ENCODE measurements at regions not wholly inside any gene's neighbourhood (a gene's known extent, or its start where the extent isn't known, plus 50 kb on each side); places are given as distances from the start of the nearest gene placed in this dataset.

DNA sequence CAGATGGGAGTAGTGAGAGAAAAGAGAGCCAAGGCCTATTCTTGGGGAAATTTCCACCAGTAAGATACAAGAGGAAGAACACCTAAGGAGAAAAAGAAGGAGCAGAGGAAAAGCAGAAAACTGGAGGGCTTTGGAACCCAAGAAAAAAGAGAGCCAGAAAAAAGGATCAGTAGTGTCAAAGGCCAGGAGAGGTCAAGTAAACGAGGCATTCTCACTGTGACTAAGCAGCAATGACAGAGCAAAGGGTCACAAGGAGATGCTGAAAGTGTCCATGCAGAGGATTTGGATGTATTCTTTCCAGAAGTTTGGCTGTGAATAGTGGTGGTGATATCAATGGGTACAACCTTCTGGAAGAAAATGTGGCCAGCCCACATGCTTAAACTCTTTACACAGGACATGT, 109.5 kb downstream of the DYNAP start:
- Mint-ChIP-seq H3K27ac (no peak overlapping the region), H3K9me3 (no peaks in the 10 kb centered on the region), H3K36me3 (ENCODE audit: insufficient read depth in 2 of 2) (no peaks in the 10 kb centered on the region), H3K27me3 (ENCODE audit: low read depth) (peaks cover 6% of the 10 kb centered on the region), H3K4me1 (ENCODE audit: low read depth) (no peaks in the 10 kb centered on the region), H3K4me3 (no peak overlapping the region)
- ATAC-seq (replicated peaks in 1 of 2) (no peak), DNase-seq (no peak)

DNA sequence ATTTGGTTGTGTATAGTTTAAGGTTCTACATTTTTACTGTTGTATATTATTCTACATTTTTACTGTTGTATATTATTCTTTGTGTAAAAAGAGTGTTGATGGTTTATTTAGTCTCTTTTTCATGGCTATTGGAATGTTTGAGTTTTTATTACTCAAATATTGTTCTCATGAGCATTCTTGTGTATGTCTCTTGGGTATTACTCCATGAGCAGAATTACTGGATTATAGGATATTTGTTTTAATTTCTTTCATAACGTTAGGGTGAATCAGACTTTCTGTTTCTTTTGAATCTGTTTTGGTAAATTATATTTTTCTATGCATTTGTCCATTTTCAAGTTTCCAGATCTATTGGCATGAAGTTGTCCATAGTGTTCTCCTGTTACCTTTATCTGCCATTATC, 111.6 kb downstream of the DYNAP start:
- H3K36me3 Mint-ChIP-seq (ENCODE audit: insufficient read depth in 2 of 2), result peaks cover 0 to 2% of the 10 kb centered on the region in 2 donors
- H3K4me1 Mint-ChIP-seq (ENCODE audit: low read depth), result no peaks in the 10 kb centered on the region
- no peak for ATAC-seq (replicated peaks in 1 of 2)
- H3K9me3 Mint-ChIP-seq, result peaks cover 0 to 2% of the 10 kb centered on the region in 2 donors
- no peaks in the 10 kb centered on the region for H3K27me3 Mint-ChIP-seq (ENCODE audit: low read depth)
- no peak overlapping the region for H3K27ac Mint-ChIP-seq
- DNase-seq, result no peak
- no peak overlapping the region for H3K4me3 Mint-ChIP-seq

DNA sequence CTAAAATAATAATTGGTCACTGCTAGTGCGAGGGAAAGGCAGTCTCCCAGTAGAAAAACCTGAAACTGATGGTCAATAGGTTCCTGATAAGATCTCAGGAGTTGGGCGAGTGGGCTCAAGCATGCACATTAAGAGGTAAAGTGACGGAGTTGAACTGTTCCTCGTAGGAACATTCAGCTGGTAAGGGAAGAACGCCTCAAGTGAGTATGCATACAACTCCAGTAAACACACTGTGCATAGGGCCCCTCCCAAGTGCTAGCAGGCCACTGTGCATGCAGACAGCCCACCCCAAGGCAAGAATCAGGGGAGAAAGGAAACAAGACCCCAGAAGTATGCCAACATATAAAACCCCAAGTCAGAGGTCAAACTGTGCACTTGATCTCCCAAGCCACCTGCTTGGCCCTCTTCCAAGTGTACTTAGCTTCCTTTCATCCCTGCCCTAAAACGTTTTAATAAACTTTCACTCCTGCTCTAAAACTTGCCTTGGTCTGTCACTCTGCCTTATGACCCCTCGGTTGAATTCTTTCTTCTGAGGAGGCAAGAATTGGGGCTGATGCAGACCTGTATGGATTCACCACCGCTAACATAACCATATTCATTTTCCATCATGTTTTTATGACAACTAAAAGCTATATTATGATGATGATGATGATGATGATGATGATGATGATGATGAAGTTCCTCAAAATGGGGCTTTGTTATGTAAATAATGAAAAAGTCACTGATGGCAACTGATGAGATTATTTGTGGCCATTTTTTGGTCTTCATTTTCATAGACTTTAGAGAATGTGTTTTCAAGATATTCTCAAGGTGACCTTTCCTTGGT, 118.0 kb upstream of the RAB27B start:
- peaks cover 0 to 2% of the 10 kb centered on the region in 2 donors for H3K36me3 Mint-ChIP-seq (ENCODE audit: insufficient read depth in 2 of 2)
- H3K4me1 Mint-ChIP-seq (ENCODE audit: low read depth), result peaks cover 36% of the 10 kb centered on the region
- DNase-seq (no peak), ATAC-seq (replicated peaks in 1 of 2) (no peak)
- peaks cover 14% of the 10 kb centered on the region for H3K27me3 Mint-ChIP-seq (ENCODE audit: low read depth)
- H3K4me3 Mint-ChIP-seq, result no peak overlapping the region
- peaks cover 0 to 2% of the 10 kb centered on the region in 2 donors for H3K9me3 Mint-ChIP-seq
- no peak overlapping the region for H3K27ac Mint-ChIP-seq

DNA sequence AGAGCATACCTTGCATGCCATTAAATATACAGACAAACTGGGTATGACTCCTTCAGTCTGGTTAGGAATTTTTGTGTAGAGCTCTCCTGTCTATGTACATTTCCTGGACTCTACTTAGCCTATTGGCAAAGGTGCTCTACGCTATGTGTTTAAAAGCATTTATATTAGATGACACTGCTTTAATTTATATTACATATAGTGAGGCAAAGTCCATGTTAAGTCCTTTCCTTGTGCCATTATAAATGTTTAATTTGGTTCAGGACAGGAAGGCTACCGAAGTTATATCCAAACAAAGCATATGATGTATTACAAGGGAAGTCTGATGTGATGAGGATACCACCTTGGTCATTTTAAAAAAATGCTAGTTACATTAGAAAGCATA, 117.4 kb upstream of the RAB27B start:
- DNase-seq (no peak), ATAC-seq (replicated peaks in 1 of 2) (no peak)
- H3K27me3 Mint-ChIP-seq (ENCODE audit: low read depth), result peaks cover 20% of the 10 kb centered on the region
- H3K9me3 Mint-ChIP-seq, result peaks cover 0 to 2% of the 10 kb centered on the region in 2 donors
- H3K4me1 Mint-ChIP-seq (ENCODE audit: low read depth), result peaks cover 36% of the 10 kb centered on the region
- H3K36me3 Mint-ChIP-seq (ENCODE audit: insufficient read depth in 2 of 2), result peaks cover 0 to 2% of the 10 kb centered on the region in 2 donors
- H3K27ac Mint-ChIP-seq, result no peak overlapping the region
- H3K4me3 Mint-ChIP-seq, result no peak overlapping the region

DNA sequence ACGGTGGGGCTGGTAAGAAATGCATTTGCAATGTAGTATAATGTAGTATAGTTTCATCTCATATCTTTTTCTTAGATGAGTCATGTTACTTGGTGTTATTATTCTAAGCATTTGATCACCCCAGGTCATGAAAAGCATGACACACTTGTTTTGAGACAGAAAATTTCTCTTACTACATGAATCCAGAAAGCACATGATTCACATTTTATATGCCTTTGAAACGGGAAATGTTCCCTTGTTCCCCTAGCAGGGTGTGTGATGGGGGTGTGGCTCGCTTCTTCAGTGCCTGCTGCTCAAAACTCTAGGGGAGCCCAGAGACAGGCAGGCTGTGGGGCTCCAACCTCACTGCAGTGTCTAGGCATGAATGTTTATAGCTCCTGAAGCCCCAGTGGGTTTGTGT, 116.0 kb upstream of the RAB27B start:
- DNase-seq, result peak in 1 of 2 donors; percentile 36
- H3K27me3 Mint-ChIP-seq (ENCODE audit: low read depth), result peaks cover 30% of the 10 kb centered on the region
- H3K36me3 Mint-ChIP-seq (ENCODE audit: insufficient read depth in 2 of 2), result no peaks in the 10 kb centered on the region
- peaks cover 42% of the 10 kb centered on the region for H3K4me1 Mint-ChIP-seq (ENCODE audit: low read depth)
- no peak overlapping the region for H3K27ac Mint-ChIP-seq
- ATAC-seq (replicated peaks in 1 of 2), result peak; percentile 69 to 70
- peaks cover 0 to 2% of the 10 kb centered on the region in 2 donors for H3K9me3 Mint-ChIP-seq
- peak overlapping the region in 1 of 2 donors; percentile 15 for H3K4me3 Mint-ChIP-seq

DNA sequence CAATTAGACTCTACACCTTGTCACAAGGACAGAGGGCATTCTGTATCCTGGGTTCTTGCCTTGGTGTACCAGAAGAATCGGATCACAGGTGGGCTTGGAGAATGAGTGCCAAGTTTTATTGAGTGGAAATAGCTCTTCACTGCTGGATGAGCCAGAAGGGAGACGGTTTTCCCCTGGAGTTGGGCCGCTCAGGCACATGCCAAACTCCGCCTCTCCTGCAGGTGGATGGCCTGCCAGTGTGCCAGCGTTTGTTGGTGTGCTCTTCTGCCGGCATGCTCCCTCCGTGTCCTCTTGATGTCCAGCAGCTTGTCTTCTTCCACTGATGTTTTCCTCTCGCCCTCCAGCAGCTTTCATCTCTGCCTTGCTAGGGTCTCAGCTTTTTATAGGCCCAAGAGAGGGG, 115.5 kb upstream of the RAB27B start:
- DNase-seq, result no peak
- Mint-ChIP-seq H3K9me3 (no peaks in the 10 kb centered on the region), H3K27me3 (ENCODE audit: low read depth) (peaks cover 33% of the 10 kb centered on the region), H3K4me3 (peak overlapping the region in 1 of 2 donors; percentile 15), H3K36me3 (ENCODE audit: insufficient read depth in 2 of 2) (no peaks in the 10 kb centered on the region), H3K4me1 (ENCODE audit: low read depth) (peaks cover 47% of the 10 kb centered on the region), H3K27ac (no peak overlapping the region)
- no peak for ATAC-seq (replicated peaks in 1 of 2)

DNA sequence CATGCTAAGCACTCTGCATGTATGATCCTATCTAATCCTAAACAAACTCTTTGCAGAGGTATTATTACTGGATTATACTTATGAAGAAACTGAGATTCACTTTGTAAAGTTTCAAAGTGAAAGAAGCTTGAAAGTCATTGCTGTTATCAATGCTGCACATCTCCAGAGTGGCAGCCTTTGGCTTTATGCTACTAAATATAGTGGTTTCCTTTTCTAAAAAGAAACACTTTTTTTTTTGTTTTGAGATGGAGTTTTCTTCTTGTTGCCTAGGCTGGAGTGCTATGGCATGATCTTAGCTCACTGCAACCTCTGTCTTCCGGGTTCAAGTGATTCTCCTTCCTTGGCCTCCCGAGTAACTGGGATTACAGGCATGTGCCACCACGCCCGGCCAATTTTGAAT, 114.9 kb upstream of the RAB27B start:
- Mint-ChIP-seq H3K36me3 (ENCODE audit: insufficient read depth in 2 of 2) (no peaks in the 10 kb centered on the region), H3K9me3 (no peaks in the 10 kb centered on the region), H3K27me3 (ENCODE audit: low read depth) (peaks cover 29% of the 10 kb centered on the region), H3K27ac (no peak overlapping the region), H3K4me1 (ENCODE audit: low read depth) (peaks cover 52% of the 10 kb centered on the region), H3K4me3 (peak overlapping the region; percentile 11 to 17)
- no peak for DNase-seq
- peak; percentile 35 to 38 for ATAC-seq (replicated peaks in 1 of 2)

DNA sequence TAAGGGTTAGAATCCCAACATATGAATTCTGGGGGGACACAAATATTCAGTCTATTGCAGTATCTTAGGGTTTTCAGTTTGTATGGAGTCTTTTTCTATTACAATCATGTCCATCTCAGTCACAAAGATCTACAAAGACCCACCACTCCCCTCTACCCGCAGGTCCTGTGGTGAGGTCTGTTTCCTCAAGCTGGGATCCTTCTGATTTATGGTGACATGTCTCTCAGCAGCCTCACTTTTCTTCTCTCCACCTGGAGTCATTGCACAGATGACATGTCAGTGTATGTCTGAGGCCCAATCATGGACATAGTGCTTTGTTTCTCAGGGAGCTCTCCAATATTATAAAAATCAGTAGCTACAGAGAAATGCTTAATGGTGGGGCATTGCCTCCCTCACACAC, 113.4 kb upstream of the RAB27B start:
- peaks cover 26% of the 10 kb centered on the region for H3K27me3 Mint-ChIP-seq (ENCODE audit: low read depth)
- no peak for DNase-seq
- H3K4me1 Mint-ChIP-seq (ENCODE audit: low read depth), result peaks cover 57% of the 10 kb centered on the region
- H3K27ac Mint-ChIP-seq, result no peak overlapping the region
- ATAC-seq (replicated peaks in 1 of 2), result no peak
- no peak overlapping the region for H3K4me3 Mint-ChIP-seq
- no peaks in the 10 kb centered on the region for H3K36me3 Mint-ChIP-seq (ENCODE audit: insufficient read depth in 2 of 2)
- H3K9me3 Mint-ChIP-seq, result no peaks in the 10 kb centered on the region

DNA sequence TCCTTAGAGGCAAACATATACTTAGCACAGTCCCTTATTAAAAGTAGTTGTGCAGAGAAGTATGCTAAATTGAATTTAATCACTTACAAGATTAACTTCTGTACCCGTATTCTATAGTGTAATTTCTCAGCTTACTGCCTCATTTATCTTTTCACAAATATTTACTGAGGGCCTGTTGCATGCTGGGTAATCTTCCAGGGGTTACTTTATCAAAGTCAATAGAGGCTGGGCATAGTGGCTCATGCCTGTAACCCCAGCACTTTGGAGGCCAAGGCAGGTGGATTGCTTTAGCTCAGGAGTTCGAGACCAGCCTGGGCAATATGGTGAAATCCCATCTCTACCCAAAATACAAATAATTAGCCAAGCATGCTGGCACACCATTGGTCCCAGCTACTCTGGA, 111.7 kb upstream of the RAB27B start:
- H3K4me1 Mint-ChIP-seq (ENCODE audit: low read depth), result peaks cover 57% of the 10 kb centered on the region
- H3K27ac Mint-ChIP-seq, result no peak overlapping the region
- no peak for DNase-seq
- peak overlapping the region in 1 of 2 donors; percentile 24 for H3K4me3 Mint-ChIP-seq
- H3K9me3 Mint-ChIP-seq, result no peaks in the 10 kb centered on the region
- no peaks in the 10 kb centered on the region for H3K36me3 Mint-ChIP-seq (ENCODE audit: insufficient read depth in 2 of 2)
- no peak for ATAC-seq (replicated peaks in 1 of 2)
- H3K27me3 Mint-ChIP-seq (ENCODE audit: low read depth), result peaks cover 26% of the 10 kb centered on the region

DNA sequence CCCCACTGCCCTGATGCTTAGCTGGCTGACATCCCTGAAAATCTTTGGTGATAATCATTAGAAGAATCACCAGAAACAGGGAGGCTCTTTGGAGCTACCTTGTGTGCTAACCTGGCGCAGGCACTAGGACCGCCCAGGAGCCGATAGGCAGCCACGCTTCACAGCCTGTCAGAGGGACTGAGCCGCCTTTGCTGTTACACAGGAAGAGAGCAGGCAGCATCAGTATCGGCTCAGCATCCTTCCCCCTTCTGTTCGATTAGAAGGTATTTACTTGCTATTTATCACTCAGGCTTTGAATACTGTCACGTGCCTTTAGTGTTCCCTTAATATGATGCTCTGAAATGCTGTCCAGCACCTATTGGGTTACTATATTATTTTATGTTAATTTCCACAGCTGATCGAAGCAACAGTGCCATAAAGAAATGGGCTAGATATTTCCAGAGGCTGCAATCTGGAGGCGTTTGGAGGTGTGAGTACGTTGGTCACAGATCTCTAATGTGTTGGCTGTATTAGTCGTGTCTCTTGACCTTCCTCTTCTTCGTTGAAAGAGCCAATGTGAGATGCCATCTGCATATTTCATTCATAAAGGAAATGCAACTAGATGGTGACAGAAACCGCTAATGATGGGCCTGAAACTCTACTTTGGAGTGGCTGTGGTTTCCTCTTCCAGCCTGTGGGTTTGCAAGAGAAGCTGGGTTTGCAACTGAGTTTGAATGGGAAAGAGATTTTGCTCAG, 110.4 kb upstream of the RAB27B start:
- Mint-ChIP-seq H3K27me3 (ENCODE audit: low read depth) (peaks cover 33% of the 10 kb centered on the region), H3K4me3 (peak overlapping the region; percentile 57 to 77), H3K27ac (no peak overlapping the region), H3K4me1 (ENCODE audit: low read depth) (peaks cover 45% of the 10 kb centered on the region), H3K9me3 (no peaks in the 10 kb centered on the region), H3K36me3 (ENCODE audit: insufficient read depth in 2 of 2) (no peaks in the 10 kb centered on the region)
- peak; percentile 83 to 89 for ATAC-seq (replicated peaks in 1 of 2)
- DNase-seq, result peak; percentile 49 to 51

DNA sequence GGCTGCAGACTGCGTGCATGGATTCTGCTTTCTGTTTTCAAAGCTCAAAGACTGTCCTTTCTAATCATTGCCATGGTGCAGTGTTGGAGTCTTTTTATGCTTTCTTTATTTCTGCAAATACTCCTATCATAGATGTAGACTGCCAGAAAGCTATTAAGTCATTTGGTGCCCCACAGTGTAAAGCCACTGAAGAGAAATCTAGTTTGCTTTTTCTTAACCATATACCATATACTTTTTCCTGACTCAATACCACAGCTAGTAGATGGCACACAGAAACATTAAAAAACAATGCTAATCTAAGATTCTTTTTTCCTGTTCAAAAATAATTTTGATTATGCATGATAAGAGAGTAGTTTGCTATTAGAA, 109.9 kb upstream of the RAB27B start:
- Mint-ChIP-seq H3K36me3 (ENCODE audit: insufficient read depth in 2 of 2) (no peaks in the 10 kb centered on the region), H3K27ac (no peak overlapping the region), H3K27me3 (ENCODE audit: low read depth) (peaks cover 33% of the 10 kb centered on the region), H3K4me3 (peak overlapping the region; percentile 57 to 77), H3K9me3 (no peaks in the 10 kb centered on the region), H3K4me1 (ENCODE audit: low read depth) (peaks cover 39% of the 10 kb centered on the region)
- DNase-seq (no peak), ATAC-seq (replicated peaks in 1 of 2) (peak; percentile 53 to 68)

DNA sequence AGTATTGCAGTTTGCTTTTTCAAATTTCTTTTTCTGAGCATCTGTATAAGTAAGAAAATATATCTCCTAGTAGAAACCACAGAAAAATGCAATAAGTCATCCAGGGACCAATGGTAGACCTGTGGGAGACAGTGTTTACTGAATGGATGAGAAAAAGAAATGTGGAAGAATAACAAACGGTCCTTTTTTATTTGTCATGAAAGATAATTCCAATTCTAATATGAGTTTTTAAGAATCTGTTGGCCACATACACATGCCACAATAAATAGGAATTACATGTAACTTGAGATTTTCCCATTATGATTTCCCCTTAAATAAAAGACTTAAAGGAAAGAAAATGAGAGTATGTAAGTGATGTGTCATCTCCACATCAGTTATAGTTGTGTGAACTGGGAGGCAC, 107.7 kb upstream of the RAB27B start:
- no peak for ATAC-seq (replicated peaks in 1 of 2)

DNA sequence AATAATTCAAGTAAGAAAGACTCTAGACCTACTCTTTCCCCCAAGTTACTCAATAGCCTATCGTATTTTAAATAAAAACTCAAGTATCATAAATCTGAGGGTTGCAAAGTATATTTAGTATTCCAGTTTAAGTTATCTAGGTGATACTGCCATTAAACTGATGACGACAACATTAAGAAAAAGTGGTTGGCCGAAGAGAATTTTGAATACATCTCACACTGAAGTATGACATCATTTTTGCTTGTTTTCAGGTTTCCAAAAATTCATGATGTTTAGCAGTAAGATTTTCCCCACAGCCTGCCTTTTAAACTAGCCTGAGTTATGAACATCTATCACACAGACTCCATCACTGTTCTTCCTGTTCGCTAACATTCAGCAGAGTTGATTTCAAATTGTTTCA, 102.1 kb upstream of the RAB27B start:
- no peak overlapping the region for H3K27ac Mint-ChIP-seq
- H3K9me3 Mint-ChIP-seq, result peaks cover 0 to 1% of the 10 kb centered on the region in 2 donors
- no peak for ATAC-seq (replicated peaks in 1 of 2)
- peaks cover 13% of the 10 kb centered on the region for H3K27me3 Mint-ChIP-seq (ENCODE audit: low read depth)
- DNase-seq, result no peak
- no peaks in the 10 kb centered on the region for H3K4me1 Mint-ChIP-seq (ENCODE audit: low read depth)
- no peak overlapping the region for H3K4me3 Mint-ChIP-seq
- no peaks in the 10 kb centered on the region for H3K36me3 Mint-ChIP-seq (ENCODE audit: insufficient read depth in 2 of 2)

More for the DNA sequence above, 107.7 kb upstream of the RAB27B start:
- no peak for DNase-seq
- Mint-ChIP-seq H3K9me3 (no peaks in the 10 kb centered on the region), H3K27me3 (ENCODE audit: low read depth) (peaks cover 22% of the 10 kb centered on the region), H3K4me3 (no peak overlapping the region), H3K4me1 (ENCODE audit: low read depth) (peaks cover 21% of the 10 kb centered on the region), H3K27ac (no peak overlapping the region), H3K36me3 (ENCODE audit: insufficient read depth in 2 of 2) (no peaks in the 10 kb centered on the region)

Measured in activated T-cell treated with anti-CD3 and anti-CD28 coated beads, Interleukin-2, amount 50 U/mL, for 72 hours (primary cell).